ENCODE measurements at regions not wholly inside any gene's neighbourhood (a gene's known extent, or its start where the extent isn't known, plus 50 kb on each side); places are given as distances from the start of the nearest gene placed in this dataset.

GRCh38 chr6:2505624-2506023, 245.1 kb downstream of the MYLK4 start (continued):
- TF ChIP-seq ZNF654 (tag by site-specific recombination; IDR thresholded peaks at IDR 0.05; ENCODE audit: low read depth) (peak; percentile 19; the same call in 1 of the 2 replicates), ZNF2 (tag by site-specific recombination; IDR thresholded peaks at IDR 0.05) (0 out of 2 replicates have a peak, but pooled peaks have one; percentile 60), BCL11A (tag by site-specific recombination; IDR thresholded peaks at IDR 0.05; ENCODE audit: low read depth) (no peak), ZNF335 (tag by site-specific recombination; conservative IDR thresholded peaks at IDR 0.05) (peak; percentile 37)

- no peak overlapping the region for H3K27ac ChIP-seq (ENCODE audit: extremely low read depth, low read depth, low read length)
- POLR2A ChIA-PET, result no interaction called here
- TF ChIP-seq ZBTB20 (tag by site-specific recombination; IDR thresholded peaks at IDR 0.05) (no peak), GFI1B (tag by site-specific recombination; IDR thresholded peaks at IDR 0.05) (no peak), ZNF18 (tag by site-specific recombination; IDR thresholded peaks at IDR 0.05) (0 out of 2 replicates have a peak, but pooled peaks have one; percentile 34)
- no peak overlapping the region for H3K4me3 ChIP-seq (ENCODE audit: low read depth, low read length)
- no peaks in the 10 kb centered on the region for H3K4me1 ChIP-seq (ENCODE audit: control insufficient read depth, insufficient read depth, low read length)
- CTCF ChIA-PET, result interaction anchor here (0.5 to 1.1 kb wide), 2 partner anchors 96 to 177 kb away, joined by 3 read pairs; no protein-coding TSS in a partner anchor
- no peaks in the 10 kb centered on the region for H3K36me3 ChIP-seq (ENCODE audit: control insufficient read depth in 2 of 2, insufficient read depth in 1 of 2, low read length in 2 of 2)
- H3K9me3 ChIP-seq (ENCODE audit: control insufficient read depth, insufficient read depth, low read depth, low read length), result no peaks in the 10 kb centered on the region; the same call in 1 of the 2 replicates
These were observed 246.1 kb downstream of the MYLK4 start for GRCh38 chr6:2504495-2505064.

- ChIA-PET CTCF (interaction anchor here (0.5 to 0.7 kb wide), 3 partner anchors 107 to 247 kb away, joined by 3 read pairs; no protein-coding TSS in a partner anchor), POLR2A (no interaction called here)
- TF ChIP-seq ZNF830 (tag by site-specific recombination; IDR thresholded peaks at IDR 0.05; ENCODE audit: low read depth) (no peak), ZNF629 (tag by site-specific recombination; IDR thresholded peaks at IDR 0.05) (no peak), ZIC2 (tag by site-specific recombination; IDR thresholded peaks at IDR 0.05) (no peak), WT1 (tag by site-specific recombination; IDR thresholded peaks at IDR 0.05) (peak; percentile 66; the same call in 1 of the 2 replicates)
- H3K36me3 ChIP-seq (ENCODE audit: control insufficient read depth in 2 of 2, insufficient read depth in 1 of 2, low read length in 2 of 2), result no peaks in the 10 kb centered on the region
- H3K4me3 ChIP-seq (ENCODE audit: low read depth, low read length), result no peak overlapping the region
- no peaks in the 10 kb centered on the region; the same call in 1 of the 2 replicates for H3K9me3 ChIP-seq (ENCODE audit: control insufficient read depth, insufficient read depth, low read depth, low read length)
- no peaks in the 10 kb centered on the region for H3K4me1 ChIP-seq (ENCODE audit: control insufficient read depth, insufficient read depth, low read length)
- H3K27ac ChIP-seq (ENCODE audit: extremely low read depth, low read depth, low read length), result no peak overlapping the region
These were observed 246.8 kb downstream of the MYLK4 start for GRCh38 chr6:2503816-2504494.

- no peaks in the 10 kb centered on the region for H3K4me1 ChIP-seq (ENCODE audit: control insufficient read depth, insufficient read depth, low read length)
- CTCF ChIA-PET, result interaction anchor here (0.6 to 0.7 kb wide), 3 partner anchors 88 to 246 kb away, joined by 3 read pairs; no protein-coding TSS in a partner anchor
- no peaks in the 10 kb centered on the region for H3K36me3 ChIP-seq (ENCODE audit: control insufficient read depth in 2 of 2, insufficient read depth in 1 of 2, low read length in 2 of 2)
- POLR2A ChIA-PET, result no interaction called here
- H3K9me3 ChIP-seq (ENCODE audit: control insufficient read depth, insufficient read depth, low read depth, low read length), result no peaks in the 10 kb centered on the region
- no peak overlapping the region for H3K27ac ChIP-seq (ENCODE audit: extremely low read depth, low read depth, low read length)
- TF ChIP-seq KLF10 (tag by site-specific recombination; IDR thresholded peaks at IDR 0.05) (no peak), ZNF777 (tag by site-specific recombination; IDR thresholded peaks at IDR 0.05; ENCODE audit: borderline replicate concordance) (no peak), YY2 (tag by site-specific recombination; IDR thresholded peaks at IDR 0.05) (no peak), AEBP2 (tag by site-specific recombination; IDR thresholded peaks at IDR 0.05; ENCODE audit: borderline replicate concordance) (no peak), ZFP41 (tag by site-specific recombination; IDR thresholded peaks at IDR 0.05; ENCODE audit: borderline replicate concordance) (no peak), ZNF548 (tag by site-specific recombination; IDR thresholded peaks at IDR 0.05) (no peak), RBAK (tag by site-specific recombination; IDR thresholded peaks at IDR 0.05) (no peak), ZNF132 (tag by site-specific recombination; IDR thresholded peaks at IDR 0.05; ENCODE audit: borderline replicate concordance) (no peak), ZSCAN5A (tag by site-specific recombination; IDR thresholded peaks at IDR 0.05) (no peak), ZNF146 (tag by site-specific recombination; IDR thresholded peaks at IDR 0.05) (no peak), SETDB1 (IDR thresholded peaks at IDR 0.05; ENCODE audit: insufficient read length, low read length) (no peak), ZNF211 (tag by site-specific recombination; IDR thresholded peaks at IDR 0.05; ENCODE audit: low read depth) (no peak), ZNF514 (tag by site-specific recombination; IDR thresholded peaks at IDR 0.05) (no peak), ZNF416 (tag by site-specific recombination; IDR thresholded peaks at IDR 0.05) (no peak)
- no peak overlapping the region for H3K4me3 ChIP-seq (ENCODE audit: low read depth, low read length)
These were observed 247.6 kb downstream of the MYLK4 start for GRCh38 chr6:2502998-2503674.
